NCI-H524 (cell line): ENCODE measurements at regions not wholly inside any gene's neighbourhood (a gene's known extent, or its start where the extent isn't known, plus 50 kb on each side); places are given as distances from the start of the nearest gene placed in this dataset.
"Not testable (repeated sequence)": the region's sequence is repeated elsewhere in the genome, so short reads cannot be mapped to it uniquely, and the experiment has no call there.

ENCODE experiments used
- DNase-seq, 2 experiments: peaks; one replicate each; lab custom pipeline; 2025; lab: John Stamatoyannopoulos, UW

GRCh38 chr12:82529101-82529500 is 157.6 kb upstream of the TMTC2 start:
- DNase-seq = no peak

GRCh38 chr12:82529954-82530353 is 156.8 kb upstream of the TMTC2 start:
- DNase-seq = no peak

- no peak for DNase-seq
Measured at GRCh38 chr12:82530394-82530793, 156.3 kb upstream of the TMTC2 start.

GRCh38 chr12:82533341-82533740 is 153.4 kb upstream of the TMTC2 start:
- DNase-seq = no peak

GRCh38 chr12:82537436-82537835 is 149.3 kb upstream of the TMTC2 start:
- DNase-seq = no peak

GRCh38 chr12:82554529-82554928 is 132.2 kb upstream of the TMTC2 start:
- DNase-seq = no peak

- no peak for DNase-seq
Measured at GRCh38 chr12:82555699-82556098, 131.0 kb upstream of the TMTC2 start.

GRCh38 chr12:82565966-82566365 is 120.7 kb upstream of the TMTC2 start:
- no peak for DNase-seq

GRCh38 chr12:82567688-82568087 is 119.0 kb upstream of the TMTC2 start:
- no peak for DNase-seq

GRCh38 chr12:82574191-82574590 is 112.5 kb upstream of the TMTC2 start:
- no peak for DNase-seq

- no peak for DNase-seq
Measured at GRCh38 chr12:82578725-82579124, 108.0 kb upstream of the TMTC2 start.

- DNase-seq = no peak
Measured at GRCh38 chr12:82583756-82584155, 103.0 kb upstream of the TMTC2 start.

- no peak for DNase-seq
Measured at GRCh38 chr12:82593143-82593542, 93.6 kb upstream of the TMTC2 start.

GRCh38 chr12:82593901-82594396 is 92.8 kb upstream of the TMTC2 start:
- peak; percentile 34 to 68 for DNase-seq

- DNase-seq = peak in 1 of 2 experiments; percentile 33
Measured at GRCh38 chr12:82595941-82596340, 90.8 kb upstream of the TMTC2 start.

- DNase-seq = no peak
Measured at GRCh38 chr12:82596483-82596882, 90.2 kb upstream of the TMTC2 start.

- DNase-seq = peak in 1 of 2 experiments; percentile 27
Measured at GRCh38 chr12:82600379-82600778, 86.3 kb upstream of the TMTC2 start.

- DNase-seq = not testable (repeated sequence)
Measured at GRCh38 chr12:82603647-82604046, 83.1 kb upstream of the TMTC2 start.

- no peak for DNase-seq
Measured at GRCh38 chr12:82605115-82605514, 81.6 kb upstream of the TMTC2 start.

- DNase-seq = no peak
Measured at GRCh38 chr12:82608706-82609105, 78.0 kb upstream of the TMTC2 start.

GRCh38 chr12:82609234-82609914 is 77.3 kb upstream of the TMTC2 start:
- no peak for DNase-seq

GRCh38 chr12:82619644-82620043 is 67.1 kb upstream of the TMTC2 start:
- DNase-seq = no peak

GRCh38 chr12:82620917-82621316 is 65.8 kb upstream of the TMTC2 start:
- no peak for DNase-seq

- no peak for DNase-seq
Measured at GRCh38 chr12:82625523-82625922, 61.2 kb upstream of the TMTC2 start.
